Fibroblast of skin of back (primary cell): ENCODE measurements at regions not wholly inside any gene's neighbourhood (a gene's known extent, or its start where the extent isn't known, plus 50 kb on each side); places are given as distances from the start of the nearest gene placed in this dataset.
"Not testable (repeated sequence)": the region's sequence is repeated elsewhere in the genome, so short reads cannot be mapped to it uniquely, and the experiment has no call there.

ENCODE experiments used
- DNase-seq: peaks from one replicate; pipeline ENCODE4 v3.0.0-alpha.2; 2013

- no peak for DNase-seq
Observed at GRCh38 chr20:47995661-47996060, 210.4 kb upstream of the SULF2 start.

- no peak for DNase-seq
Observed at GRCh38 chr20:47993817-47994216, 208.5 kb upstream of the SULF2 start.

GRCh38 chr20:47993035-47993755 lies 207.9 kb upstream of the SULF2 start:
- no peak for DNase-seq

GRCh38 chr20:47991875-47992488 lies 206.7 kb upstream of the SULF2 start:
- no peak for DNase-seq

- DNase-seq: no peak
Observed at GRCh38 chr20:47990507-47991150, 205.3 kb upstream of the SULF2 start.

- no peak for DNase-seq
Observed at GRCh38 chr20:47989957-47990356, 204.7 kb upstream of the SULF2 start.

- peak; percentile 18 for DNase-seq
Observed at GRCh38 chr20:47988676-47989075, 203.4 kb upstream of the SULF2 start.

GRCh38 chr20:47985092-47985850 lies 200.0 kb upstream of the SULF2 start:
- peak; percentile 82 for DNase-seq

- DNase-seq: no peak
Observed at GRCh38 chr20:47984437-47984836, 199.2 kb upstream of the SULF2 start.

GRCh38 chr20:47983642-47984041 lies 198.4 kb upstream of the SULF2 start:
- not testable (repeated sequence) for DNase-seq

GRCh38 chr20:47982574-47983360 lies 197.5 kb upstream of the SULF2 start:
- DNase-seq: no peak

- DNase-seq: no peak
Observed at GRCh38 chr20:47981222-47981621, 195.9 kb upstream of the SULF2 start.

GRCh38 chr20:47980336-47981177 lies 195.3 kb upstream of the SULF2 start:
- DNase-seq: no peak

GRCh38 chr20:47979361-47980095 lies 194.2 kb upstream of the SULF2 start:
- not testable (repeated sequence) for DNase-seq

- DNase-seq: not testable (repeated sequence)
Observed at GRCh38 chr20:47978428-47979120, 193.3 kb upstream of the SULF2 start.

GRCh38 chr20:47977789-47978252 lies 192.5 kb upstream of the SULF2 start:
- not testable (repeated sequence) for DNase-seq

GRCh38 chr20:47977017-47977788 lies 191.9 kb upstream of the SULF2 start:
- DNase-seq: not testable (repeated sequence)

- no peak for DNase-seq
Observed at GRCh38 chr20:47974234-47974878, 189.1 kb upstream of the SULF2 start.
